ENCODE measurements at regions not wholly inside any gene's neighbourhood (a gene's known extent, or its start where the extent isn't known, plus 50 kb on each side); places are given as distances from the start of the nearest gene placed in this dataset.
"Not testable (repeated sequence)": the region's sequence is repeated elsewhere in the genome, so short reads cannot be mapped to it uniquely, and the experiment has no call there.

DNA sequence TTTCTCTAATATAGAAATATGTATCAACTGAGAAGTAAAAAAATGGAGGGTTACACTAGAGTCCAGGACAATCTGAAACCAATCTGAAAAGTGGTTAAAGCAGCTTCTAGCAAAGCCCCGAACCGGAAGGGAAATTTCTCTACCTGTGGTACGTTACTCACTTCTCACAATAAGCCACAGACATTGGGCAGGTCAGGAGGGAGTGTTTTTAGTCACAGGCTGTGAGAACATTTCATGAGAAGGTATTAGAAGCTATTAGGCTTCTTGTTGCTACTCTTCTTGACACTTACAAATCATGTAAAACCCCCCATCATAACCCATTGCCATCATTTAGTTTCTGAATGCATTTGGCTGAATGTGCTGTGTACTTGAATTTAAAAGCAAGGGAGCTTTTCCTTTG lies 120.9 kb downstream of the NUFIP1 start:
- no peaks in the 10 kb centered on the region for H3K27me3 ChIP-seq (ENCODE audit: control insufficient read depth, insufficient read depth, low read length)
- no CpG with 5 or more reads among the region's 3 CpGs for WGBS (ENCODE audit: insufficient coverage, insufficient read length)
- H3K36me3 ChIP-seq (ENCODE audit: control insufficient read depth, insufficient read depth, low read length): no peaks in the 10 kb centered on the region
- no peak overlapping the region for H3K4me3 ChIP-seq (ENCODE audit: low read length)
- DNase-seq (ENCODE audit: low read depth, low spot score): no peak
- no peak overlapping the region for H3K27ac ChIP-seq (ENCODE audit: low read length)
- no peaks in the 10 kb centered on the region; the same call in 1 of the 2 replicates for H3K9me3 ChIP-seq (ENCODE audit: control insufficient read depth, insufficient read depth, low read length)
- H3K4me1 ChIP-seq (ENCODE audit: control insufficient read depth, insufficient read depth, low read length): no peaks in the 10 kb centered on the region

DNA sequence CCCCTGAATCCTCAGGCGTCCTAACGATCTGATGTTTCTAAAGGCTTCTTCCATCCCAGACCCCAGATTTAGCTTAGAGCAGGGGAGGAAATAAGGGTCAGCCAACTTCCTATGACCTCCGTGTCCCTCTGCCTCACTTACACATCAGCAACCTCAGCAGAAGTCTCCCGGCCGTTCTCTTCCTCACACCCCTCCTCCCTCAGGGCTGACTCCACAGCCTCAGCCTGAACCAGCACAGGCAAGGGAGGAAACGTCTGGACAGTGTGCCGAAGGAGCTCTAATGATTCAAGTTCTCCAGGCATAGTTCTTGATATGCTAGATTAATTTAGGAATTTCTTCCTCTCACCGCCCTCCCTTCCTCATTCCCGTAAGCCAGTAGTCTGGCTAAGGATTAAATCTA lies 121.4 kb downstream of the NUFIP1 start:
- H3K4me1 ChIP-seq (ENCODE audit: control insufficient read depth, insufficient read depth, low read length): no peaks in the 10 kb centered on the region
- H3K36me3 ChIP-seq (ENCODE audit: control insufficient read depth, insufficient read depth, low read length): no peaks in the 10 kb centered on the region
- WGBS (ENCODE audit: insufficient coverage, insufficient read length): no CpG with 5 or more reads among the region's 9 CpGs
- no peaks in the 10 kb centered on the region for H3K27me3 ChIP-seq (ENCODE audit: control insufficient read depth, insufficient read depth, low read length)
- H3K27ac ChIP-seq (ENCODE audit: low read length): no peak overlapping the region
- H3K4me3 ChIP-seq (ENCODE audit: low read length): no peak overlapping the region
- no peak for DNase-seq (ENCODE audit: low read depth, low spot score)
- no peaks in the 10 kb centered on the region; the same call in 1 of the 2 replicates for H3K9me3 ChIP-seq (ENCODE audit: control insufficient read depth, insufficient read depth, low read length)

DNA sequence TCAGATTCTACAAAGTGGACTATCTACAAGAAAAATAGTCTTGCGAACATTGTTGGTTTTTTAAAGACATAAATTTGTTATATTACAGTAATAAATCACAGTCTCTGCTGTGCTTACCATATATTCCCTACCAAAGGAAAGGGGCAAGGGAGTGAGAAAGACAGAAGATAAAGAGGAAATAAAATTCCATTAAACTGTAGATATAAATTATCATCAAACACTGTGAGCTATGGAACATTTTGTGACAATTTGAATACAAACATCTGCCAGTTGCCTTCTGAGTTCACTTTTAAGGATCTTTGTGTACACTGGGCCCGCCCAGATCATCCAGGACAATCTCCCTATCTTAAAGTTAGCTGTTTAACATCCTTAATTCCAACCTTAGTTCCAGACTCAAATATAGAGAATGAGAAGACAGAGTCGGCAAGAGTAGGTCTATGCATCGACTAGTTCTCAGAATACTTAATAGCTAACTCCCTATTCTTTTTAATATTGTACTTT lies 122.8 kb downstream of the NUFIP1 start:
- Histone ChIP-seq H3K27me3 (ENCODE audit: control insufficient read depth, insufficient read depth, low read length) (no peaks in the 10 kb centered on the region), H3K9me3 (ENCODE audit: control insufficient read depth, insufficient read depth, low read length) (no peaks in the 10 kb centered on the region; the same call in 1 of the 2 replicates), H3K4me1 (ENCODE audit: control insufficient read depth, insufficient read depth, low read length) (no peaks in the 10 kb centered on the region), H3K27ac (ENCODE audit: low read length) (no peak overlapping the region), H3K4me3 (ENCODE audit: low read length) (no peak overlapping the region), H3K36me3 (ENCODE audit: control insufficient read depth, insufficient read depth, low read length) (no peaks in the 10 kb centered on the region)
- no peak for DNase-seq (ENCODE audit: low read depth, low spot score)
- no CpG with 5 or more reads among the region's 4 CpGs for WGBS (ENCODE audit: insufficient coverage, insufficient read length)

DNA sequence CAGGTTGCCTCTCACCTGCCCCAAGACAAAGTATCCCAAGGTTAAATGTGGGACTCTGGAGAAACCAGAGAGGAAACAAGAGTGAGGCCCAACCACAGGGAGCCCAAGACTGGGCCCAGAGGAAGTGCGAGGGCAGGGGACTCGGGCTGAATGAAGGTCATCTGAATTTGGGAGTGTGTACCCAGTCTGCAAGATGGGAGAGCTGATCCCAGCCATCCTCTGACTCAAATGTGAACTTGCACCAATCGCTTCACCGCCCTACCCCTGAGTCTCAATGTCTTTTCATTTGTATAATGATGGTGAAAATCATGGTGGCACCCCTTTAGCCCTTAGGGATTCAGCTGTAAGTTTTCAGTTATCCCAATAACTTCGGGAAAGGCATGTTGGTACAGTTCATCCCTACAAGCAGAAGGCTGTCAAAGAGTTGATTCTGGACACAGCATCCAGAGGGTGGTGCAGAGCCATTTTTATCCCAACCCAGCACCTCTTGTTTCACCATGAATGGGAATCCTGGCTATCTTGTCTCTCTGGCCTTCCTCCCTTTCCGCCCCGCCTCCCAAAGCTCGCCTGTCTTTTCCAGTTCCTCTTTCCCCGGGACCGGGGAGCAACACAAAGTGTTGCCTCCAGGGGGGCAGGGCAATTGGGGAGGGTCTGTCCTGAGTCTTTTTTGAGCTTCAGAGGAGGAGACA lies 123.4 kb downstream of the NUFIP1 start:
- H3K4me1 ChIP-seq (ENCODE audit: control insufficient read depth, insufficient read depth, low read length): no peaks in the 10 kb centered on the region
- H3K36me3 ChIP-seq (ENCODE audit: control insufficient read depth, insufficient read depth, low read length): no peaks in the 10 kb centered on the region
- no peak overlapping the region for H3K27ac ChIP-seq (ENCODE audit: low read length)
- no peaks in the 10 kb centered on the region for H3K27me3 ChIP-seq (ENCODE audit: control insufficient read depth, insufficient read depth, low read length)
- no peak overlapping the region for H3K4me3 ChIP-seq (ENCODE audit: low read length)
- no peak for DNase-seq (ENCODE audit: low read depth, low spot score)
- WGBS (ENCODE audit: insufficient coverage, insufficient read length): no CpG with 5 or more reads among the region's 10 CpGs
- no peaks in the 10 kb centered on the region; the same call in 1 of the 2 replicates for H3K9me3 ChIP-seq (ENCODE audit: control insufficient read depth, insufficient read depth, low read length)

DNA sequence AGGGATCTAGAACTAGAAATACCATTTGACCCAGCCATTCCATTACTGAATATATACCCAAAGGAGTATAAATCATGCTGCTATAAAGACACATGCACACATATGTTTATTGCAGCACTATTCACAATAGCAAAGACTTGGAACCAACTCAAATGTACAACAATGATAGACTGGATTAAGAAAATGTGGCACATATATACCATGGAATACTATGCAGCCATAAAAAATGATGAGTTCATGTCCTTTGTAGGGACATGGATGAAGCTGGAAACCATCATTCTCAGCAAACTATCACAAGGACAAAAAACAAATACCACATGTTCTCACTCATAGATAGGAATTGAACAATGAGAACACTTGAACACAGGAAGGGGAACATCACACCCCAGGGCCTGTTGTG lies 125.6 kb downstream of the NUFIP1 start:
- not testable (repeated sequence) for H3K27ac ChIP-seq (ENCODE audit: low read length); H3K27me3 ChIP-seq (ENCODE audit: control insufficient read depth, insufficient read depth, low read length); H3K4me1 ChIP-seq (ENCODE audit: control insufficient read depth, insufficient read depth, low read length); DNase-seq (ENCODE audit: low read depth, low spot score); H3K4me3 ChIP-seq (ENCODE audit: low read length); H3K9me3 ChIP-seq (ENCODE audit: control insufficient read depth, insufficient read depth, low read length); H3K36me3 ChIP-seq (ENCODE audit: control insufficient read depth, insufficient read depth, low read length)

DNA sequence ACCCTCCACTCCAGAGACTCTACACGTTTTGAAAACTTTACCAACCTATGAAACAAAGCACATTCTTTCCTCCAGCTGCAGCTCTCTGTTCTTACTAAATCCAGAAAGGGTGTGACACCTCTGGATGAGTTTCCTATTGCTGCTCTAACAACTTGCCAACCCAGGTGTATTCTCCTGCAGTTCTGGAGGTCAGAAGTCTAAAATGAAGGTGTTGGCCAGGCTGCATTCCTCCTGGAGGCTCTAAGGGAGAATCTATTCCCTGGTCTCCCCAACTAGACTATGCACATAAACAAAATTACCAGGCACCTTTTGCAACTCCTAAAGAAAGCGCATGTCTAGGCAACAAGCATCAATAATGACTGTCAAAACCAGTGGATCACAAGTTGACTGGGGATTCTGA lies 128.8 kb downstream of the NUFIP1 start:
- H3K27ac ChIP-seq (ENCODE audit: low read length): no peak overlapping the region
- H3K27me3 ChIP-seq (ENCODE audit: control insufficient read depth, insufficient read depth, low read length): no peaks in the 10 kb centered on the region
- H3K36me3 ChIP-seq (ENCODE audit: control insufficient read depth, insufficient read depth, low read length): no peaks in the 10 kb centered on the region
- H3K9me3 ChIP-seq (ENCODE audit: control insufficient read depth, insufficient read depth, low read length): no peaks in the 10 kb centered on the region
- no peaks in the 10 kb centered on the region for H3K4me1 ChIP-seq (ENCODE audit: control insufficient read depth, insufficient read depth, low read length)
- DNase-seq (ENCODE audit: low read depth, low spot score): no peak
- no peak overlapping the region for H3K4me3 ChIP-seq (ENCODE audit: low read length)
- WGBS (ENCODE audit: insufficient coverage, insufficient read length): no CpG with 5 or more reads among the region's 2 CpGs

DNA sequence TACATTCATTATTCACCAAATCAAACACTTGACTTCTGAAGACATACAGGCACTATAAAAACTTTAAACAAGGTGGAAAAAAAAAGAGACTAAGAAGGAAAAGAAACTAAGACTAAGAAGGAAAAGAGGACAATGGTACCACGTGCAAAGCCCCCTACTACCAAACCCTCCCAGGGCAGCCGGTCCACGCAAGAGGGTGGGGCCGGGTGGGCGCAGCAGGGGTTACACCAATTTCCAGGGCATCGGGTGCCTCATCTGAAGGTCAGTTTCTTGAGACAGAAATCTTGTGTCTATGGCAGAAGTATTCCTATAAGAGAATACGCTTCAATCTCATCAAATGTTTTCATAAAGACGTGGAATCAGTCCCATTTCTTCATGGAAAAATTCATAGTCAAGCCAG lies 131.5 kb downstream of the NUFIP1 start:
- Histone ChIP-seq H3K27ac (ENCODE audit: low read length) (no peak overlapping the region), H3K36me3 (ENCODE audit: control insufficient read depth, insufficient read depth, low read length) (no peaks in the 10 kb centered on the region), H3K27me3 (ENCODE audit: control insufficient read depth, insufficient read depth, low read length) (no peaks in the 10 kb centered on the region), H3K9me3 (ENCODE audit: control insufficient read depth, insufficient read depth, low read length) (no peaks in the 10 kb centered on the region), H3K4me1 (ENCODE audit: control insufficient read depth, insufficient read depth, low read length) (no peaks in the 10 kb centered on the region), H3K4me3 (ENCODE audit: low read length) (no peak overlapping the region)
- DNase-seq (ENCODE audit: low read depth, low spot score): no peak
- no CpG with 5 or more reads among the region's 8 CpGs for WGBS (ENCODE audit: insufficient coverage, insufficient read length)

DNA sequence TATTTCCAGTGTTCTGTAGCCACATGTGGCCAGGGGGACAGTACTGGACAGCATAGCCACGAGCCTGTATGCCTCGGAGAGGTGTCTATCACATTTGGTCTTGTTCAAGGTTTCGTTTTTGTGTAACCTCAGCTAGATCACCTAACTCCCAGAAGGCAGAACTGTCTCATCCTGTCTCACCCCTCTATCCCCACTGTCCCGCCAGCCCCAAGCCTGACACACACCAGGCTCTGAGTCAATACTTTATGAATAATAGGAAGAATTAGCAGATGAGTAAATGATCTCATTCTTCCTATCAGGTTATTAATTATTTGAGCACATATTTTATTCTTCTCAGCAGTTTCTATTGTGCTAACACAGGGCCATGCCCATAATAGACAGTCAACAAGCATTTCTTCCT lies 132.2 kb downstream of the NUFIP1 start:
- Histone ChIP-seq H3K27me3 (ENCODE audit: control insufficient read depth, insufficient read depth, low read length) (no peaks in the 10 kb centered on the region), H3K36me3 (ENCODE audit: control insufficient read depth, insufficient read depth, low read length) (no peaks in the 10 kb centered on the region), H3K27ac (ENCODE audit: low read length) (no peak overlapping the region), H3K4me1 (ENCODE audit: control insufficient read depth, insufficient read depth, low read length) (peaks cover 1% of the 10 kb centered on the region; the same call in 1 of the 2 replicates), H3K9me3 (ENCODE audit: control insufficient read depth, insufficient read depth, low read length) (no peaks in the 10 kb centered on the region), H3K4me3 (ENCODE audit: low read length) (no peak overlapping the region)
- DNase-seq (ENCODE audit: low read depth, low spot score): no peak
- WGBS (ENCODE audit: insufficient coverage, insufficient read length): no CpG with 5 or more reads among the region's 4 CpGs

DNA sequence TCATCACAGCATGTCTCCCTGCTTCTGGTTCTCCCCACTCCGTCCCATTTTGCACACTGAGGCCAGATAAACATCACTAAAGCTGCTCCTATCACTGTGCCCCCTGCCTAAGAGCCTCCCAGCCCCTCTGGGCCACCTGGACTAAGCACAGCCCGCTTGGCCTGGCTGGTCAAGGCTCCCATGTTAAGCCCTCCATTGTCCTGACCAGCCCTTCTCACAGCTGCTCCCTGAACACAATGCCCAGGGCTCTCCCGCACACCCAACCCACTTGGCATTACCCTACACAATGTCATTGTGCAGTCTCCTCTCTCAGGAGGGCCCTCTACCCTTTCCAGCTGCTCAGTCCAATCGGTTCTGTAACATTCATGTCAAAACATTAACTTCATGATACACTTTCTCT lies 133.4 kb downstream of the NUFIP1 start:
- DNase-seq (ENCODE audit: low read depth, low spot score): no peak
- WGBS (ENCODE audit: insufficient coverage, insufficient read length): no CpG with 5 or more reads among the region's 4 CpGs

DNA sequence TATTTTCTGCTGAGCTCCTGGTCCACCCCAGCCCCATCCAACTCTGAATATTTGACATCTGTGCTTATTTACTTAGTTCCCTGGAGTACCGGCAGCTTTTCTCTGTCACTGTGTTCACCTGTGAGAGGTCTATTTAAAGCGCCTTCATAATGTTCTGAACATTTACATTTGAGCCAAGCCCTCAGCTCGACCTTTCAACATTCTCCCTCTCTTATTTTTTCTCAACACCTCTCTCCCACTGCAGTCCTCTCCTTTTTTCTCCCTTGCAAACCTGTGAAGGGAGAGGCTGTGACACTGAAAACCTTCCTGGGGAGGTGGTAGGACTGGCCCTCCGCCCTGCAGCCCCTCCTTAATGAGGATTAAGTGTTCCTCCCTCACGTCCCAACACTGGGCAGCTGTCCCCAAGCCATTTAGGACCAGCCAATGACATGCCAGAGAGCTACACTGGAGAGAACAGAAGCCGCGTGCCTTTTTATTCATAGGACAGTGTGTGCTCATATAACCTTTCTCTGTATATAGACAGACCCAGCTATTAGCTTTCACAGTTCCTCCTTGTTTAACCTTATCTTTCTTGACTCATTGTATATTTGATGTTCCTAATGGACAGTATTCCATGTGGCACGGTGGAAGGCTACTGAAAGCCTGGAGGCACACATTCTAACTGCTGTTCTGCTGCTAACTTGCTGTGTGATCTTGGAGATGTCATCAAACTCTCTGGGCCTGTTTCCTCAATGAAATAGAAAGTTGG lies 134.8 kb downstream of the NUFIP1 start:
- Histone ChIP-seq H3K27me3 (ENCODE audit: control insufficient read depth, insufficient read depth, low read length) (no peaks in the 10 kb centered on the region), H3K27ac (ENCODE audit: low read length) (no peak overlapping the region), H3K4me3 (ENCODE audit: low read length) (no peak overlapping the region), H3K9me3 (ENCODE audit: control insufficient read depth, insufficient read depth, low read length) (no peaks in the 10 kb centered on the region), H3K4me1 (ENCODE audit: control insufficient read depth, insufficient read depth, low read length) (peaks cover 1% of the 10 kb centered on the region; the same call in 1 of the 2 replicates), H3K36me3 (ENCODE audit: control insufficient read depth, insufficient read depth, low read length) (no peaks in the 10 kb centered on the region)
- DNase-seq (ENCODE audit: low read depth, low spot score): no peak
- 100% methylated on average over 1 of the region's 8 CpGs for WGBS (ENCODE audit: insufficient coverage, insufficient read length)

More for the DNA sequence above, 133.4 kb downstream of the NUFIP1 start:
- Histone ChIP-seq H3K27me3 (ENCODE audit: control insufficient read depth, insufficient read depth, low read length) (no peaks in the 10 kb centered on the region), H3K4me1 (ENCODE audit: control insufficient read depth, insufficient read depth, low read length) (peaks cover 1% of the 10 kb centered on the region; the same call in 1 of the 2 replicates), H3K9me3 (ENCODE audit: control insufficient read depth, insufficient read depth, low read length) (no peaks in the 10 kb centered on the region), H3K27ac (ENCODE audit: low read length) (no peak overlapping the region), H3K36me3 (ENCODE audit: control insufficient read depth, insufficient read depth, low read length) (no peaks in the 10 kb centered on the region), H3K4me3 (ENCODE audit: low read length) (no peak overlapping the region)
